Uterus (tissue), 2 donors: ENCODE measurements at regions not wholly inside any gene's neighbourhood (a gene's known extent, or its start where the extent isn't known, plus 50 kb on each side); places are given as distances from the start of the nearest gene placed in this dataset.

Experiments
- CTCF ChIP-seq, 4 experiments: fragments of 200-600 bp in 2 of 4; fragments of 450-650 bp in 2 of 4; sonication (generic) in 2 of 4; IDR thresholded peaks; one replicate each; pipeline ENCODE4 v1.5.1; 2016 to 2019; ENCODE audit warnings: antibody characterized with exemption in 4 of 4, mild to moderate bottlenecking in 2 of 4, moderate library complexity in 1 of 4
- POLR2A ChIP-seq, 2 donors: fragments of 450-650 bp; IDR thresholded peaks; one replicate each; pipeline ENCODE4 v1.6.1; 2016; ENCODE audit warnings: antibody characterized with exemption in 2 of 2, mild to moderate bottlenecking in 1 of 2, moderate library complexity in 1 of 2

DNA sequence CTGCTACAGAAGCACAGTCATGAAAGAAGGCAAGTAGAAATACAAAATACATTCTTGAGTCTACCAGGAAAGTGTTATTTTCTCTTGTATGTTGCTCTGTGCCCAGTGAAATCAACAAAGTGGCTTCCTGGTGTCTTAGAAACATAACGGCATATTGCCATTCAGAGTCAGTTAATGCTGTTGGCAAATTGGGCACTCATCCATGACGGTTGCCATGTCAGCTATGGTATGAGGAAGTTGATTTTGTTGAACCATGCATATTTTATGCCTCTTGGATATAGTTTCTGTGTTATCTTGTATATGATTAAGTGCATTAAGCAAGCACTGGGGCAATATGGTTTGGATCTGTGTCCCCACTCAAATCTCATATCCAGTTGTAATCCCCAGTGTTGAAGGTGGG is 153.1 kb upstream of the CXADR start:
- TF ChIP-seq CTCF (IDR thresholded peaks at IDR 0.05) (no peak), POLR2A (IDR thresholded peaks at IDR 0.05) (no peak)
